NCI-H2107 treated with DMSO at 0.1 percent for 48 hours (cell line): ENCODE measurements at regions not wholly inside any gene's neighbourhood (a gene's known extent, or its start where the extent isn't known, plus 50 kb on each side); places are given as distances from the start of the nearest gene placed in this dataset.

Source experiments
- DNase-seq: peaks from one replicate; lab custom pipeline; 2025; ENCODE audit not compliant: unreplicated experiment; lab: John Stamatoyannopoulos, UW

- no peak for DNase-seq
Measured at GRCh38 chr1:232110281-232111090, 483.9 kb downstream of the DISC1 start.

- no peak for DNase-seq
Measured at GRCh38 chr1:232109391-232109790, 482.8 kb downstream of the DISC1 start.

- no peak for DNase-seq
Measured at GRCh38 chr1:232108598-232108997, 482.0 kb downstream of the DISC1 start.

GRCh38 chr1:232106415-232106814 is 479.8 kb downstream of the DISC1 start:
- DNase-seq, result no peak

GRCh38 chr1:232105561-232105960 is 479.0 kb downstream of the DISC1 start:
- DNase-seq, result no peak

GRCh38 chr1:232101231-232101630 is 474.6 kb downstream of the DISC1 start:
- DNase-seq, result no peak

GRCh38 chr1:232096751-232097150 is 470.2 kb downstream of the DISC1 start:
- no peak for DNase-seq
